ENCODE measurements at regions not wholly inside any gene's neighbourhood (a gene's known extent, or its start where the extent isn't known, plus 50 kb on each side); places are given as distances from the start of the nearest gene placed in this dataset.

GRCh38 chr15:61780278-61780980 is 279.8 kb downstream of the VPS13C start:
- CTCF ChIA-PET: no interaction called here
- POLR2A ChIA-PET: no interaction called here
- TF ChIP-seq SUZ12 (IDR thresholded peaks at IDR 0.05) (no peak), PKNOX1 (IDR thresholded peaks at IDR 0.05) (peak; percentile 47)
- DNase-seq (ENCODE audit: extremely low spot score): no peak

- DNase-seq (ENCODE audit: extremely low spot score): no peak
- TF ChIP-seq SUZ12 (IDR thresholded peaks at IDR 0.05) (no peak), FOXK2 (IDR thresholded peaks at IDR 0.05) (no peak), SP1 (IDR thresholded peaks at IDR 0.05) (no peak), PKNOX1 (IDR thresholded peaks at IDR 0.05) (no peak), LEF1 (IDR thresholded peaks at IDR 0.05; ENCODE audit: borderline replicate concordance) (no peak), FOXA1 (IDR thresholded peaks at IDR 0.05) (no peak), TARDBP (IDR thresholded peaks at IDR 0.05) (no peak), NFRKB (IDR thresholded peaks at IDR 0.05) (no peak), BHLHE40 (IDR thresholded peaks at IDR 0.05; ENCODE audit: borderline replicate concordance) (no peak), CTBP1 (IDR thresholded peaks at IDR 0.05; ENCODE audit: borderline replicate concordance) (no peak), FOXM1 (IDR thresholded peaks at IDR 0.05; ENCODE audit: borderline replicate concordance) (no peak), L3MBTL2 (conservative IDR thresholded peaks at IDR 0.05) (no peak), ZNF384 (IDR thresholded peaks at IDR 0.05) (no peak), ARNT (IDR thresholded peaks at IDR 0.05) (no peak), HDGF (IDR thresholded peaks at IDR 0.05; ENCODE audit: borderline replicate concordance) (no peak), ELF4 (IDR thresholded peaks at IDR 0.05) (no peak)
- POLR2A ChIA-PET: no interaction called here
- CTCF ChIA-PET: no interaction called here
Observed at GRCh38 chr15:61777689-61778088, 282.6 kb downstream of the VPS13C start.

GRCh38 chr15:61769557-61769956 is 290.7 kb downstream of the VPS13C start:
- POLR2A ChIA-PET: no interaction called here
- TF ChIP-seq TARDBP (IDR thresholded peaks at IDR 0.05): no peak
- no peak for TF ChIP-seq ELF4 (IDR thresholded peaks at IDR 0.05)
- TF ChIP-seq LEF1 (IDR thresholded peaks at IDR 0.05; ENCODE audit: borderline replicate concordance): no peak
- no peak for TF ChIP-seq L3MBTL2 (conservative IDR thresholded peaks at IDR 0.05)
- TF ChIP-seq FOXK2 (IDR thresholded peaks at IDR 0.05): no peak
- no peak for TF ChIP-seq CTBP1 (IDR thresholded peaks at IDR 0.05; ENCODE audit: borderline replicate concordance)
- TF ChIP-seq NFRKB (IDR thresholded peaks at IDR 0.05): no peak
- no peak for TF ChIP-seq PKNOX1 (IDR thresholded peaks at IDR 0.05)
- no peak for TF ChIP-seq HDGF (IDR thresholded peaks at IDR 0.05; ENCODE audit: borderline replicate concordance)
- no peak for TF ChIP-seq FOXA1 (IDR thresholded peaks at IDR 0.05)
- TF ChIP-seq SUZ12 (IDR thresholded peaks at IDR 0.05): no peak
- TF ChIP-seq BHLHE40 (IDR thresholded peaks at IDR 0.05; ENCODE audit: borderline replicate concordance): no peak
- DNase-seq (ENCODE audit: extremely low spot score): no peak
- CTCF ChIA-PET: no interaction called here

- ChIA-PET POLR2A (no interaction called here), CTCF (interaction anchor here (0.7 kb wide), 1 partner anchor 11 kb away, joined by 3 read pairs; no protein-coding TSS in a partner anchor)
- DNase-seq (ENCODE audit: extremely low spot score): no peak
- no peak for TF ChIP-seq FOXA1 (IDR thresholded peaks at IDR 0.05)
- no peak for TF ChIP-seq PKNOX1 (IDR thresholded peaks at IDR 0.05)
- no peak for TF ChIP-seq ELF4 (IDR thresholded peaks at IDR 0.05)
- TF ChIP-seq SP1 (IDR thresholded peaks at IDR 0.05): no peak
- TF ChIP-seq TARDBP (IDR thresholded peaks at IDR 0.05): no peak
- no peak for TF ChIP-seq FOXM1 (IDR thresholded peaks at IDR 0.05; ENCODE audit: borderline replicate concordance)
- no peak for TF ChIP-seq ZNF384 (IDR thresholded peaks at IDR 0.05)
- TF ChIP-seq SUZ12 (IDR thresholded peaks at IDR 0.05): no peak
Observed at GRCh38 chr15:61768131-61768530, 292.1 kb downstream of the VPS13C start.

- ChIA-PET CTCF (no interaction called here), POLR2A (no interaction called here)
- TF ChIP-seq ZNF384 (IDR thresholded peaks at IDR 0.05) (no peak), SUZ12 (IDR thresholded peaks at IDR 0.05) (no peak), ELF4 (IDR thresholded peaks at IDR 0.05) (no peak), FOXA1 (IDR thresholded peaks at IDR 0.05) (no peak), TARDBP (IDR thresholded peaks at IDR 0.05) (no peak), FOXM1 (IDR thresholded peaks at IDR 0.05; ENCODE audit: borderline replicate concordance) (no peak), NFRKB (IDR thresholded peaks at IDR 0.05) (no peak), LEF1 (IDR thresholded peaks at IDR 0.05; ENCODE audit: borderline replicate concordance) (no peak), ARNT (IDR thresholded peaks at IDR 0.05) (no peak), PKNOX1 (IDR thresholded peaks at IDR 0.05) (no peak), HDGF (IDR thresholded peaks at IDR 0.05; ENCODE audit: borderline replicate concordance) (no peak), FOXK2 (IDR thresholded peaks at IDR 0.05) (no peak), BHLHE40 (IDR thresholded peaks at IDR 0.05; ENCODE audit: borderline replicate concordance) (no peak), CTBP1 (IDR thresholded peaks at IDR 0.05; ENCODE audit: borderline replicate concordance) (no peak)
- DNase-seq (ENCODE audit: extremely low spot score): no peak
Observed at GRCh38 chr15:61764981-61765380, 295.3 kb downstream of the VPS13C start.

Measured in HEK293T (cell line).